Lower leg skin (tissue), 3 donors: ENCODE measurements at regions not wholly inside any gene's neighbourhood (a gene's known extent, or its start where the extent isn't known, plus 50 kb on each side); places are given as distances from the start of the nearest gene placed in this dataset.

Experiments used
- CTCF ChIP-seq, 3 donors: fragments of 450-650 bp; IDR thresholded peaks; one replicate each; pipeline ENCODE4 v1.5.1; 2016; ENCODE audit warnings: antibody characterized with exemption in 3 of 3, mild to moderate bottlenecking in 3 of 3, moderate library complexity in 2 of 3
- POLR2A ChIP-seq, 2 donors: fragments of 450-650 bp; IDR thresholded peaks; one replicate each; pipeline ENCODE4 v1.6.1; 2016 to 2017; ENCODE audit warnings: antibody characterized with exemption in 2 of 2, mild to moderate bottlenecking in 1 of 2, moderate library complexity in 1 of 2

GRCh38 chr6:105595829-105596228, 192.9 kb upstream of the PREP start:
- TF ChIP-seq CTCF (IDR thresholded peaks at IDR 0.05) (no peak), POLR2A (IDR thresholded peaks at IDR 0.05) (no peak)
